Colonic mucosa (tissue), 4 donors: ENCODE measurements at regions not wholly inside any gene's neighbourhood (a gene's known extent, or its start where the extent isn't known, plus 50 kb on each side); places are given as distances from the start of the nearest gene placed in this dataset.

Source experiments
- DNase-seq: peaks from one replicate; pipeline ENCODE4 v3.0.0-alpha.2; 2020
- H3K27ac ChIP-seq: fragments of 200-600 bp; one replicate; pipeline ENCODE4 v1.8.0; 2021
- H3K27me3 ChIP-seq: fragments of 200-600 bp; one replicate; pipeline ENCODE4 v1.8.0; 2021
- H3K36me3 ChIP-seq: fragments of 200-600 bp; one replicate; pipeline ENCODE4 v1.8.0; 2021
- H3K4me1 ChIP-seq: fragments of 200-600 bp; one replicate; pipeline ENCODE4 v1.8.0; 2021; ENCODE audit warnings: mild to moderate bottlenecking
- H3K4me3 ChIP-seq: fragments of 200-600 bp; one replicate; pipeline ENCODE4 v1.8.0; 2021
- H3K9ac ChIP-seq, 2 donors: one replicate each; pipeline ENCODE4 v1.7.0; 2013; ENCODE audit warnings: control low read depth in 2 of 2, low read depth in 2 of 2, low read length in 2 of 2
- H3K9me3 ChIP-seq: fragments of 200-600 bp; one replicate; pipeline ENCODE4 v1.8.0; 2021
- intact Hi-C: fragments of 100-400 bp; cut with DNase I; formaldehyde crosslinking; loops from one replicate; pipeline ENCODE4 v1.14.1; 2022
- TF ChIP-seq, protein P1 (sequence below): fragments of 200-600 bp; IDR thresholded peaks from one replicate; pipeline ENCODE4 v1.8.0; 2022; ENCODE audit warnings: antibody characterized with exemption, mild to moderate bottlenecking
- donor health status: healthy.
- donor health status: DM: no; HTN: no; CAD: no.
- donor health status: DM: no; HTN: no; CAD: no.

DNA sequence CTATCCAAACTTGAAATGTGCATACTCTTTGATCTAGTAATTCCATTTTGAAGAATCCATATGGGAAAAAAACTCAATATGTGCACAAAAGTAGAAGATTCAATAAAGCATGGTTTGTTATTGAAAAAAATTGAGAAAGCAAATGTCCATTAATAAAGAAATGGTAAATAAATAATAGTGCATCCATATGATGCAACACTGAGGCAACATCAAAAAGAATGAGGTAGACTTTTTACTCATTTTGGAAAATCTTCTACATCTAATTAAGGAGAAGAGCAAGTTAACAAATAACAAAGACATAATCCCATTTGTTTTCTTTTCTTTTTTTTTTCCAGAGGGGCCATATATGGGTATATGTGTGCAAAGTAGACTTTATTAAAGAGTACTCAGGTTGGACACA is 52.5 kb upstream of the FST start:
- H3K4me3 ChIP-seq, result no peak overlapping the region
- DNase-seq, result no peak
- H3K27me3 ChIP-seq, result no peaks in the 10 kb centered on the region
- H3K27ac ChIP-seq, result no peak overlapping the region
- H3K9me3 ChIP-seq, result no peaks in the 10 kb centered on the region
- no peaks in the 10 kb centered on the region for H3K36me3 ChIP-seq
- no peaks in the 10 kb centered on the region for H3K4me1 ChIP-seq
- no peak overlapping the region for H3K9ac ChIP-seq
- intact Hi-C loops, result loop anchor here (5.0 kb wide), 1 partner anchor 804 kb away; no protein-coding TSS in a partner anchor
- TF ChIP-seq, protein P1, sequence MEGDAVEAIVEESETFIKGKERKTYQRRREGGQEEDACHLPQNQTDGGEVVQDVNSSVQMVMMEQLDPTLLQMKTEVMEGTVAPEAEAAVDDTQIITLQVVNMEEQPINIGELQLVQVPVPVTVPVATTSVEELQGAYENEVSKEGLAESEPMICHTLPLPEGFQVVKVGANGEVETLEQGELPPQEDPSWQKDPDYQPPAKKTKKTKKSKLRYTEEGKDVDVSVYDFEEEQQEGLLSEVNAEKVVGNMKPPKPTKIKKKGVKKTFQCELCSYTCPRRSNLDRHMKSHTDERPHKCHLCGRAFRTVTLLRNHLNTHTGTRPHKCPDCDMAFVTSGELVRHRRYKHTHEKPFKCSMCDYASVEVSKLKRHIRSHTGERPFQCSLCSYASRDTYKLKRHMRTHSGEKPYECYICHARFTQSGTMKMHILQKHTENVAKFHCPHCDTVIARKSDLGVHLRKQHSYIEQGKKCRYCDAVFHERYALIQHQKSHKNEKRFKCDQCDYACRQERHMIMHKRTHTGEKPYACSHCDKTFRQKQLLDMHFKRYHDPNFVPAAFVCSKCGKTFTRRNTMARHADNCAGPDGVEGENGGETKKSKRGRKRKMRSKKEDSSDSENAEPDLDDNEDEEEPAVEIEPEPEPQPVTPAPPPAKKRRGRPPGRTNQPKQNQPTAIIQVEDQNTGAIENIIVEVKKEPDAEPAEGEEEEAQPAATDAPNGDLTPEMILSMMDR, result no peak

DNA sequence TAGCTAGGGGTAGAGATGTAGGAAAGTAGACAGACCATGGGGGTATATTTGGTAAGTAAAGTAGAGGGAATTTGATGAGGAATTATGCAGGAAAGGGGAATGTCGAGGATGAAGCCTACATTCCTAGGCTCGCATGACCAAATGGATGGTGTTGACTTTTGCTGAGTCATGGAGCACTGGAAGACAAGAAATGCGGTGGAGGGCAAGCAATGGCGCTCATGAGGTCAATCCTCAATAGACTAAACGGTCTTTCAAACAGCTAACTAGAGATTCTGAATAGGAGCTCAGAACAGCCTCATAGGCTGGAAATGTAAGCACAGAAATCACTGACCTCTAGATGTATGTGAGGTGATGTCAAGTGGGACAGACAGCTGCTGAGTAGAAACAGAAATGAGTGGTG is 50.7 kb upstream of the FST start:
- H3K27ac ChIP-seq, result no peak overlapping the region
- DNase-seq, result no peak
- no peaks in the 10 kb centered on the region for H3K27me3 ChIP-seq
- no peak overlapping the region for H3K4me3 ChIP-seq
- H3K36me3 ChIP-seq, result no peaks in the 10 kb centered on the region
- TF ChIP-seq, protein P1, result no peak
- H3K9ac ChIP-seq, result no peak overlapping the region
- intact Hi-C loops, result loop anchor here (5.0 kb wide), 1 partner anchor 803 kb away; no protein-coding TSS in a partner anchor
- H3K4me1 ChIP-seq, result no peaks in the 10 kb centered on the region
- no peaks in the 10 kb centered on the region for H3K9me3 ChIP-seq

GRCh38 chr5:53430618-53431252 is 49.7 kb upstream of the FST start:
- no peaks in the 10 kb centered on the region for H3K36me3 ChIP-seq
- H3K4me1 ChIP-seq, result no peaks in the 10 kb centered on the region
- no peaks in the 10 kb centered on the region for H3K9me3 ChIP-seq
- no peak overlapping the region for H3K27ac ChIP-seq
- H3K27me3 ChIP-seq, result no peaks in the 10 kb centered on the region
- TF ChIP-seq, protein P1, result no peak
- H3K9ac ChIP-seq, result no peak overlapping the region
- DNase-seq, result no peak
- H3K4me3 ChIP-seq, result no peak overlapping the region
- intact Hi-C loops, result no loop called here
